SK-N-SH (cell line): ENCODE measurements at regions not wholly inside any gene's neighbourhood (a gene's known extent, or its start where the extent isn't known, plus 50 kb on each side); places are given as distances from the start of the nearest gene placed in this dataset.

Source experiments
- CHD2 ChIP-seq: fragments of 150-350 bp; IDR thresholded peaks from 2 replicates; pipeline ENCODE4 v1.6.1; 2018; ENCODE audit warnings: low read length; ENCODE audit not compliant: partially characterized antibody
- EZH2phosphoT487 ChIP-seq: fragments of 200-600 bp; sonication (generic); IDR thresholded peaks from 2 replicates; pipeline ENCODE4 v1.6.1; 2017; ENCODE audit warnings: low read depth, mixed run types, mild to moderate bottlenecking, antibody characterized with exemption, moderate library complexity, borderline replicate concordance
- GABPA ChIP-seq: IDR thresholded peaks from 2 replicates; pipeline ENCODE4 v1.4.0; 2012; ENCODE audit warnings: low read depth, mild to moderate bottlenecking
- JUND ChIP-seq: IDR thresholded peaks from 2 replicates; pipeline ENCODE4 v1.4.0; 2012
- NRF1 ChIP-seq: IDR thresholded peaks from 2 replicates; pipeline ENCODE4 v1.6.1; 2012; ENCODE audit warnings: low read depth, mild to moderate bottlenecking, low read length
- POLR2AphosphoS5 ChIP-seq: IDR thresholded peaks from 2 replicates; pipeline ENCODE4 v1.6.1; 2012; ENCODE audit warnings: low read depth, low read length
- TF ChIP-seq, protein P1 (sequence below): fragments of 200-600 bp; sonication (generic); IDR thresholded peaks from 2 replicates; pipeline ENCODE4 v1.6.1; 2017; ENCODE audit warnings: antibody characterized with exemption, mild to moderate bottlenecking, moderate library complexity

DNA sequence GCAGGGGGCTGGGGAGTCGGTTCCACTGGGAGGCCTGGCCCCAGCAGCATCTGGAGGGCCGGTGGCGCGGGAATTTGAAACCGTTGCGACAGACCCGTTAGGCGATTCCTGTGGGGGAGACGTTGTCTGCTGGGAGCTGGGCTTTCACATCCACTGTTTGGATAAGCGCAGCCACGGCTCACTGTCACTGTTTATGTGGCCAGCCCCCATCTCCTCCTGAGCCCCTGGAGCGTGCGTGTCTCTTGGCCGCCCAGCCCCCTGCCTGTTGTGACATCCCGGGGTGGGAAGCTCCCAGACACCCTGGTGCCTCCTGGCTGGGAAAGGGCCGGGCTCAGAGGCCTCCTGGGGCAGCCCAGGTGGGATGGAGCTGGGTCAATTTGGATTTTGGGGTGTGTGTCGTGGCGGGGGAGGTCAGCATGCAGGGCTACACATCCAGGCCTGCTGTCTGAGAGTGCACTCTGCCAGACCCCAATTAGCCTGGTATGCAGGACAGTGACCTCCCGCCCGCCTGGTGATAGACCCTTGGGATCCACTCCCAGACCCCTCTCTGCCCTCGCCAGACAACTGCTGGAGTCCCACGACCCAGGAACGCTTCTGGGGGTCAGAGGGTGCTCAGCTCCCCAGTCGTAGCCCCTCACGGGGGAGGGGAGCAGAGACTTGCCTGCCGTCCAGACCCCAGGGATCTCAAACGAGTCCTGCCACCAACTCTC lies 62.0 kb upstream of the RNU6ATAC start:
- TF ChIP-seq JUND (no peak), POLR2AphosphoS5 (no peak), EZH2phosphoT487 (no peak), GABPA (no peak), CHD2 (no peak), NRF1 (no peak)
- TF ChIP-seq, protein P1, sequence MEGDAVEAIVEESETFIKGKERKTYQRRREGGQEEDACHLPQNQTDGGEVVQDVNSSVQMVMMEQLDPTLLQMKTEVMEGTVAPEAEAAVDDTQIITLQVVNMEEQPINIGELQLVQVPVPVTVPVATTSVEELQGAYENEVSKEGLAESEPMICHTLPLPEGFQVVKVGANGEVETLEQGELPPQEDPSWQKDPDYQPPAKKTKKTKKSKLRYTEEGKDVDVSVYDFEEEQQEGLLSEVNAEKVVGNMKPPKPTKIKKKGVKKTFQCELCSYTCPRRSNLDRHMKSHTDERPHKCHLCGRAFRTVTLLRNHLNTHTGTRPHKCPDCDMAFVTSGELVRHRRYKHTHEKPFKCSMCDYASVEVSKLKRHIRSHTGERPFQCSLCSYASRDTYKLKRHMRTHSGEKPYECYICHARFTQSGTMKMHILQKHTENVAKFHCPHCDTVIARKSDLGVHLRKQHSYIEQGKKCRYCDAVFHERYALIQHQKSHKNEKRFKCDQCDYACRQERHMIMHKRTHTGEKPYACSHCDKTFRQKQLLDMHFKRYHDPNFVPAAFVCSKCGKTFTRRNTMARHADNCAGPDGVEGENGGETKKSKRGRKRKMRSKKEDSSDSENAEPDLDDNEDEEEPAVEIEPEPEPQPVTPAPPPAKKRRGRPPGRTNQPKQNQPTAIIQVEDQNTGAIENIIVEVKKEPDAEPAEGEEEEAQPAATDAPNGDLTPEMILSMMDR = no peak
